IMR-90 (cell line): ENCODE measurements at regions not wholly inside any gene's neighbourhood (a gene's known extent, or its start where the extent isn't known, plus 50 kb on each side); places are given as distances from the start of the nearest gene placed in this dataset.

ENCODE experiments used
- CEBPB ChIP-seq: IDR thresholded peaks from 2 replicates; pipeline ENCODE4 v1.6.1; 2012; ENCODE audit warnings: low read depth, low read length, improper control_type of control experiment
- CHD1 ChIP-seq: IDR thresholded peaks from 2 replicates; pipeline ENCODE4 v1.6.1; 2012; ENCODE audit warnings: low read depth, low read length, improper control_type of control experiment
- CTCF ChIP-seq: conservative IDR thresholded peaks from 2 replicates; pipeline ENCODE4 v1.5.1; 2012; ENCODE audit warnings: mild to moderate bottlenecking, low read depth, low read length, improper control_type of control experiment
- ELK1 ChIP-seq: fragments of 150-350 bp; IDR thresholded peaks from 2 replicates; pipeline ENCODE4 v1.6.1; 2016; ENCODE audit warnings: low read depth, mild to moderate bottlenecking, low read length, moderate library complexity, borderline replicate concordance

GRCh38 chr4:33062155-33062806, 2342.1 kb downstream of the PCDH7 start:
- TF ChIP-seq CTCF (no peak), CEBPB (no peak), ELK1 (no peak), CHD1 (no peak)
